Upper lobe of left lung (tissue), 6 donors: ENCODE measurements at regions not wholly inside any gene's neighbourhood (a gene's known extent, or its start where the extent isn't known, plus 50 kb on each side); places are given as distances from the start of the nearest gene placed in this dataset.

Source experiments
- ATAC-seq, 2 donors: fragments of 200-7000 bp; cut with Tn5 transposase; one replicate each; pipeline ENCODE4 v1.9.1; 2022; ENCODE audit warnings: mild to moderate bottlenecking in 2 of 2, moderate library complexity in 2 of 2; ENCODE audit not compliant: low FRiP score in 2 of 2
- DNase-seq, 2 donors: peaks; one replicate each; pipeline ENCODE4 v3.0.0-alpha.2; 2019 to 2020
- H3K27ac ChIP-seq, 4 donors: fragments of 200-600 bp; sonication (generic); one replicate each; pipeline ENCODE4 v1.5.1; 2016 to 2019
- H3K27me3 ChIP-seq, 4 donors: fragments of 200-600 bp; sonication (generic); one replicate each; pipeline ENCODE4 v1.5.1; 2017 to 2019
- H3K36me3 ChIP-seq, 4 donors: fragments of 200-600 bp; sonication (generic); one replicate each; pipeline ENCODE4 v1.5.1; 2016 to 2019
- H3K4me1 ChIP-seq, 4 donors: fragments of 200-600 bp; sonication (generic); one replicate each; pipeline ENCODE4 v1.5.1; 2018 to 2019
- H3K4me3 ChIP-seq, 4 donors: fragments of 200-600 bp; sonication (generic); one replicate each; pipeline ENCODE4 v1.5.1; 2017 to 2019; ENCODE audit warnings: mild to moderate bottlenecking in 2 of 4, moderate library complexity in 1 of 4
- H3K9me3 ChIP-seq, 4 donors: fragments of 200-600 bp; sonication (generic); one replicate each; pipeline ENCODE4 v1.5.1; 2018 to 2019
- CTCF ChIP-seq, 6 experiments: fragments of 450-650 bp in 4 of 6; fragments of 200-600 bp in 2 of 6; sonication (generic) in 2 of 6; IDR thresholded peaks; one replicate each; pipeline ENCODE4 v1.5.1; 2016 to 2019; ENCODE audit warnings: antibody characterized with exemption in 6 of 6
- EP300 ChIP-seq, 4 donors: sonication (generic); formaldehyde crosslinking; IDR thresholded peaks; one replicate each; pipeline ENCODE4 v1.5.1; 2017; ENCODE audit warnings: antibody characterized with exemption in 4 of 4, control low read depth in 2 of 4
- POLR2A ChIP-seq, 4 donors: fragments of 450-650 bp; IDR thresholded peaks; one replicate each; pipeline ENCODE4 v1.5.1; 2016 to 2017; ENCODE audit warnings: antibody characterized with exemption in 4 of 4, mild to moderate bottlenecking in 2 of 4
- POLR2AphosphoS5 ChIP-seq, 2 donors: sonication (generic); formaldehyde crosslinking; IDR thresholded peaks; one replicate each; pipeline ENCODE4 v1.5.1; 2017; ENCODE audit warnings: antibody characterized with exemption in 2 of 2
- WGBS, 2 donors: methylation state at CpG; one replicate each; pipeline ENCODE4 v1.1.5; 2017 to 2018; 5-methylcytosine and 5-hydroxymethylcytosine counted together
- donor health status: DM: no; HTN: no; CAD: no; lungs with moderate emphysema.
- donor health status: DM: no; HTN: yes; CAD: no; lungs with severe emphysema.

DNA sequence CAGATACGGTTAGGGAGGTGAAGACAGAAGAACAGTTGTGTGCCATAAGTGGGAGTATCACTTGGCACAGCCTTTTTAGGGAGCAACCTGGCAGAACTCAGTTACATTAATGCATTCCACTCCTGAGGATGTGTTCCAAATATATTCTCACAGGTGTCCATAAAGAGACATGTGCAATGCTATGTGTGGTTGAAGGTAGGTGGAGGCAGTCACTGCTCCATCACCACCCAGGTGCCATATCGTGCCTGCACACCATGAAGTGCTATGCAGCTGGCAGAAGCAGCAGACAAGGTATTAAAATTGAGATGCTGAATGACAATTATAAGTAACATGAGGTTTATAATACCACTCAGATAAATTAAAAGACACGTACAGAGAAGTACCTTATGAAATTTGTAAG, 248.0 kb upstream of the SFRP2 start:
- Histone ChIP-seq H3K36me3 (no peaks in the 10 kb centered on the region), H3K4me1 (no peaks in the 10 kb centered on the region), H3K4me3 (no peak overlapping the region), H3K9me3 (no peaks in the 10 kb centered on the region), H3K27me3 (no peaks in the 10 kb centered on the region), H3K27ac (no peak overlapping the region)
- 83 to 84% methylated on average over 3 of the region's 3 CpGs for whole genome bisulfite sequencing, 2 donors
- ATAC-seq (no peak), DNase-seq (no peak)
- TF ChIP-seq CTCF (IDR thresholded peaks at IDR 0.05) (no peak), EP300 (IDR thresholded peaks at IDR 0.05) (no peak)

- Histone ChIP-seq H3K27ac (no peak overlapping the region), H3K9me3 (no peaks in the 10 kb centered on the region), H3K4me3 (no peak overlapping the region), H3K4me1 (no peaks in the 10 kb centered on the region), H3K36me3 (no peaks in the 10 kb centered on the region), H3K27me3 (no peaks in the 10 kb centered on the region)
- 62 to 81% methylated on average over 1 of the region's 1 CpG for WGBS, 2 donors
- TF ChIP-seq EP300 (IDR thresholded peaks at IDR 0.05) (no peak), POLR2AphosphoS5 (IDR thresholded peaks at IDR 0.05) (no peak), POLR2A (IDR thresholded peaks at IDR 0.05) (no peak), CTCF (IDR thresholded peaks at IDR 0.05) (no peak)
- ATAC-seq = no peak
- no peak for DNase-seq
These were observed 246.5 kb upstream of the SFRP2 start for GRCh38 chr4:154035341-154035740.

- no peak for DNase-seq
- Histone ChIP-seq H3K27me3 (no peaks in the 10 kb centered on the region), H3K36me3 (no peaks in the 10 kb centered on the region), H3K4me3 (no peak overlapping the region), H3K9me3 (no peaks in the 10 kb centered on the region), H3K27ac (no peak overlapping the region), H3K4me1 (no peaks in the 10 kb centered on the region)
- no peak for ATAC-seq
- TF ChIP-seq CTCF (IDR thresholded peaks at IDR 0.05) = no peak
- 65 to 71% methylated on average over 3 of the region's 3 CpGs for WGBS, 2 donors
These were observed 245.0 kb upstream of the SFRP2 start for GRCh38 chr4:154033921-154034320.

DNA sequence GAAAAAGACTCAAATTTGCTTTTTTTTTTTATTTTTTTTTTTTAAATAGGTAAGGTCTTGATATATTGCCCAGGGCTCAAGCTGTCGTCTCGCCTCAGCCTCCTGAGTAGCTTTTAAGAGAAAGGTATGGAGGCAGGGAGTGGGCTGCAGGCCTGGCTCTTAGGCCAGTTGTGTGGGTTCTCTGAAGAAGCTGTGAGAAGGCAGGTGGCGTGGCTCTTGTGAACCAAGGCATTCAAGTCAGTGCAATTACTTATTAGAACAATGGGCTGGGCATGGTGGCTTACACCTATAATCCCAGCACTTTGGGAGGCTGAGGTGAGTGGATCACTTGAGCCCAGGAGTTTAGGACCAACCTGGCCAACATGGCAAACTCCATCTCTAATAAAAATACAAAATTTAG, 244.0 kb upstream of the SFRP2 start:
- 95 to 96% methylated on average over 3 of the region's 3 CpGs for WGBS, 2 donors
- H3K36me3 ChIP-seq = no peaks in the 10 kb centered on the region
- no peak overlapping the region for H3K27ac ChIP-seq
- H3K4me3 ChIP-seq = no peak overlapping the region
- ATAC-seq (no peak), DNase-seq (no peak)
- H3K27me3 ChIP-seq = no peaks in the 10 kb centered on the region
- TF ChIP-seq POLR2AphosphoS5 (IDR thresholded peaks at IDR 0.05) (no peak), POLR2A (IDR thresholded peaks at IDR 0.05) (no peak), CTCF (IDR thresholded peaks at IDR 0.05) (no peak), EP300 (IDR thresholded peaks at IDR 0.05) (no peak)
- H3K9me3 ChIP-seq = no peaks in the 10 kb centered on the region
- H3K4me1 ChIP-seq = no peaks in the 10 kb centered on the region

DNA sequence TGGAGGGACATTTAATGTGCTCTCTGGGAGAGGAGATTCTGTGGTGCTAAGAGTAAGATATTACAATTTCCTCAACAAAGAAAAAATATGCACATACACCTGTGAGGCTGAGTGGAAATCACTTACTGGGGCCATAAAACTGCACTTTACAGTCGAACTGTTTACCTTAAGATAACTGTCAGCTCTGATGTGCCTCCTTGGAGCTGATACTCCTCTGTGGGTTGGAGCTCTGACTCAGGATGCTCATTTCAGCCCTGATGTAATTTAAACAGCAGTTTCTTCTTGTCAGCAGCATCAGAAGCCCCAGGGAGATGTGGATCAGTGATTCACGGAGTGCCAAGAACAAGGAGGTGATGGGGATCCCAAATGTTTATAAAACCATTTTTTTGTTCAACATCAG, 241.9 kb upstream of the SFRP2 start:
- H3K27ac ChIP-seq = no peak overlapping the region
- H3K27me3 ChIP-seq = no peaks in the 10 kb centered on the region
- no peaks in the 10 kb centered on the region for H3K36me3 ChIP-seq
- no peak overlapping the region for H3K4me3 ChIP-seq
- DNase-seq (no peak), ATAC-seq (peak in 1 of 2 donors; percentile 52)
- TF ChIP-seq EP300 (IDR thresholded peaks at IDR 0.05) (no peak), CTCF (IDR thresholded peaks at IDR 0.05) (no peak), POLR2AphosphoS5 (IDR thresholded peaks at IDR 0.05) (no peak), POLR2A (IDR thresholded peaks at IDR 0.05) (no peak)
- no peaks in the 10 kb centered on the region for H3K9me3 ChIP-seq
- 35 to 37% methylated on average over 2 of the region's 2 CpGs for WGBS, 2 donors
- no peaks in the 10 kb centered on the region for H3K4me1 ChIP-seq
